DOHH2 (cell line): ENCODE measurements at regions not wholly inside any gene's neighbourhood (a gene's known extent, or its start where the extent isn't known, plus 50 kb on each side); places are given as distances from the start of the nearest gene placed in this dataset.

Experiments used
- H3F3A ChIP-seq: fragments of 200-600 bp; sonication (generic), shearing (Covaris generic); 2 replicates; pipeline ENCODE4 v1.6.0; 2016; ENCODE audit warnings: antibody characterized with exemption, mild to moderate bottlenecking; ENCODE audit not compliant: control insufficient read depth, insufficient read depth
- H3K27ac ChIP-seq: fragments of 200-600 bp; sonication (generic); 2 replicates; pipeline ENCODE4 v1.5.1; 2014; ENCODE audit warnings: low read depth, mild to moderate bottlenecking, low read length, moderate library complexity
- H3K27me3 ChIP-seq: fragments of 200-600 bp; sonication (generic); 2 replicates; pipeline ENCODE4 v1.6.1; 2014; ENCODE audit warnings: mild to moderate bottlenecking, low read length, mixed read lengths; ENCODE audit not compliant: control insufficient read depth
- H3K36me3 ChIP-seq: fragments of 200-600 bp; sonication (generic); 2 replicates; pipeline ENCODE4 v1.6.1; 2014; ENCODE audit warnings: mild to moderate bottlenecking, low read length, moderate library complexity, mixed read lengths; ENCODE audit not compliant: control insufficient read depth
- H3K4me1 ChIP-seq: fragments of 200-600 bp; sonication (generic); 2 replicates; pipeline ENCODE4 v1.6.1; 2014; ENCODE audit warnings: mild to moderate bottlenecking, low read length, mixed read lengths; ENCODE audit not compliant: control insufficient read depth
- H3K4me2 ChIP-seq: fragments of 200-600 bp; sonication (generic); 2 replicates; pipeline ENCODE4 v1.6.0; 2014; ENCODE audit warnings: mild to moderate bottlenecking, low read length, moderate library complexity
- H3K4me3 ChIP-seq: fragments of 200-600 bp; sonication (generic); 2 replicates; pipeline ENCODE4 v1.5.1; 2014; ENCODE audit warnings: mild to moderate bottlenecking, low read length, mixed read lengths
- H3K79me2 ChIP-seq: fragments of 200-600 bp; sonication (generic); 2 replicates; pipeline ENCODE4 v1.6.1; 2014; ENCODE audit warnings: mild to moderate bottlenecking, low read length, mixed read lengths; ENCODE audit not compliant: control insufficient read depth
- H3K9me2 ChIP-seq: fragments of 200-600 bp; sonication (generic); replicated peaks from 2 replicates; pipeline ENCODE4 v1.6.1; 2014; ENCODE audit warnings: mild to moderate bottlenecking, low read length, mixed read lengths; ENCODE audit not compliant: control insufficient read depth
- H3K9me3 ChIP-seq: fragments of 200-600 bp; sonication (generic); 2 replicates; pipeline ENCODE4 v1.6.1; 2014; ENCODE audit warnings: antibody characterized with exemption, low read length, mixed read lengths; ENCODE audit not compliant: control insufficient read depth, insufficient read depth
- H4K20me1 ChIP-seq: fragments of 200-600 bp; sonication (generic); 2 replicates; pipeline ENCODE4 v1.6.0; 2014; ENCODE audit warnings: low read depth, mild to moderate bottlenecking, antibody characterized with exemption, low read length, moderate library complexity; ENCODE audit not compliant: control insufficient read depth, insufficient read depth
- CTCF ChIP-seq: fragments of 200-600 bp; sonication (generic); IDR thresholded peaks from one replicate; pipeline ENCODE4 v1.5.1; 2014; ENCODE audit warnings: antibody characterized with exemption, mild to moderate bottlenecking, low read depth, low read length; ENCODE audit not compliant: poor library complexity, severe bottlenecking
- EZH2phosphoT487 ChIP-seq: fragments of 200-600 bp; sonication (generic); IDR thresholded peaks from 2 replicates; pipeline ENCODE4 v1.6.1; 2017; ENCODE audit warnings: borderline replicate concordance, mild to moderate bottlenecking, antibody characterized with exemption, low read length, moderate library complexity, mixed read lengths

GRCh38 chr1:189616893-189617292, 860.8 kb downstream of the BRINP3 start:
- TF ChIP-seq EZH2phosphoT487: no peak
- TF ChIP-seq CTCF: no peak
- Histone ChIP-seq H3K36me3 (no peaks in the 10 kb centered on the region), H3F3A (no peaks in the 10 kb centered on the region), H3K9me3 (no peaks in the 10 kb centered on the region), H4K20me1 (no peaks in the 10 kb centered on the region), H3K4me1 (no peaks in the 10 kb centered on the region), H3K4me2 (no peak overlapping the region), H3K4me3 (no peak overlapping the region), H3K79me2 (no peaks in the 10 kb centered on the region), H3K27me3 (no peaks in the 10 kb centered on the region), H3K27ac (no peak overlapping the region), H3K9me2 (no peaks in the 10 kb centered on the region)

- Histone ChIP-seq H3K4me3 (no peak overlapping the region), H3K36me3 (no peaks in the 10 kb centered on the region), H3K4me2 (no peak overlapping the region), H3F3A (no peaks in the 10 kb centered on the region), H3K9me2 (no peaks in the 10 kb centered on the region), H3K79me2 (no peaks in the 10 kb centered on the region), H3K9me3 (no peaks in the 10 kb centered on the region), H3K4me1 (no peaks in the 10 kb centered on the region), H4K20me1 (no peaks in the 10 kb centered on the region), H3K27ac (no peak overlapping the region), H3K27me3 (no peaks in the 10 kb centered on the region)
- TF ChIP-seq CTCF: no peak
Observed at GRCh38 chr1:189619682-189620332, 857.9 kb downstream of the BRINP3 start.

- Histone ChIP-seq H3K4me1 (no peaks in the 10 kb centered on the region), H4K20me1 (no peaks in the 10 kb centered on the region), H3K4me2 (no peak overlapping the region), H3K27ac (no peak overlapping the region), H3F3A (no peaks in the 10 kb centered on the region), H3K79me2 (no peaks in the 10 kb centered on the region), H3K27me3 (no peaks in the 10 kb centered on the region), H3K9me3 (no peaks in the 10 kb centered on the region), H3K36me3 (no peaks in the 10 kb centered on the region), H3K9me2 (no peaks in the 10 kb centered on the region), H3K4me3 (no peak overlapping the region)
- no peak for TF ChIP-seq CTCF
Observed at GRCh38 chr1:189620471-189620870, 857.2 kb downstream of the BRINP3 start.
